ENCODE measurements at regions not wholly inside any gene's neighbourhood (a gene's known extent, or its start where the extent isn't known, plus 50 kb on each side); places are given as distances from the start of the nearest gene placed in this dataset.

DNA sequence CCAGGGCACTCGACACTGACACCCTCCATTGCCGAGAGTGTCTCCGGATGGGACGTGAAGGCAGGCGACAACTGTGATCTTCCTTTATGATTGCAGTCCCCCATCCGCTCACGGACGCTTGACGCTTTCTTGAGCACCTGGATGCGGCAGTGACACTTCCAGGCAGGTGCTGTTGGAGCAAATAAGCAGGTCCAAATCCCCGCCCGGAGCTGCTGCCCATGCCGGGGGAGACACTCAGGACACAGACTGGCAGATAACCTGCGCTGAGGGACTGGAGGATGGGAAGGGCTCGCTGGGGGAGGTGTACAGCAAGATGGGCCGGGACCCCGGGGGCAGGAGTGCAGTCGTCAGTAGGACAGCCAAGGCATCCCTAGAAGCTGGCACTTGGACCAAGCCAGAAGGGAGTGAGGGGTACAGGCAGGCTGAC lies 1403.5 kb downstream of the BRD1 start:
- no peak for TF ChIP-seq POLR2AphosphoS5 (IDR thresholded peaks at IDR 0.05; ENCODE audit: low read depth)
- no peak for TF ChIP-seq EZH2 (IDR thresholded peaks at IDR 0.05; ENCODE audit: low read depth, unreplicated experiment)
- TF ChIP-seq, protein P1, sequence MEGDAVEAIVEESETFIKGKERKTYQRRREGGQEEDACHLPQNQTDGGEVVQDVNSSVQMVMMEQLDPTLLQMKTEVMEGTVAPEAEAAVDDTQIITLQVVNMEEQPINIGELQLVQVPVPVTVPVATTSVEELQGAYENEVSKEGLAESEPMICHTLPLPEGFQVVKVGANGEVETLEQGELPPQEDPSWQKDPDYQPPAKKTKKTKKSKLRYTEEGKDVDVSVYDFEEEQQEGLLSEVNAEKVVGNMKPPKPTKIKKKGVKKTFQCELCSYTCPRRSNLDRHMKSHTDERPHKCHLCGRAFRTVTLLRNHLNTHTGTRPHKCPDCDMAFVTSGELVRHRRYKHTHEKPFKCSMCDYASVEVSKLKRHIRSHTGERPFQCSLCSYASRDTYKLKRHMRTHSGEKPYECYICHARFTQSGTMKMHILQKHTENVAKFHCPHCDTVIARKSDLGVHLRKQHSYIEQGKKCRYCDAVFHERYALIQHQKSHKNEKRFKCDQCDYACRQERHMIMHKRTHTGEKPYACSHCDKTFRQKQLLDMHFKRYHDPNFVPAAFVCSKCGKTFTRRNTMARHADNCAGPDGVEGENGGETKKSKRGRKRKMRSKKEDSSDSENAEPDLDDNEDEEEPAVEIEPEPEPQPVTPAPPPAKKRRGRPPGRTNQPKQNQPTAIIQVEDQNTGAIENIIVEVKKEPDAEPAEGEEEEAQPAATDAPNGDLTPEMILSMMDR (conservative IDR thresholded peaks at IDR 0.05; ENCODE audit: low read depth in 2 of 2), result no peak
- TF ChIP-seq, protein P2, sequence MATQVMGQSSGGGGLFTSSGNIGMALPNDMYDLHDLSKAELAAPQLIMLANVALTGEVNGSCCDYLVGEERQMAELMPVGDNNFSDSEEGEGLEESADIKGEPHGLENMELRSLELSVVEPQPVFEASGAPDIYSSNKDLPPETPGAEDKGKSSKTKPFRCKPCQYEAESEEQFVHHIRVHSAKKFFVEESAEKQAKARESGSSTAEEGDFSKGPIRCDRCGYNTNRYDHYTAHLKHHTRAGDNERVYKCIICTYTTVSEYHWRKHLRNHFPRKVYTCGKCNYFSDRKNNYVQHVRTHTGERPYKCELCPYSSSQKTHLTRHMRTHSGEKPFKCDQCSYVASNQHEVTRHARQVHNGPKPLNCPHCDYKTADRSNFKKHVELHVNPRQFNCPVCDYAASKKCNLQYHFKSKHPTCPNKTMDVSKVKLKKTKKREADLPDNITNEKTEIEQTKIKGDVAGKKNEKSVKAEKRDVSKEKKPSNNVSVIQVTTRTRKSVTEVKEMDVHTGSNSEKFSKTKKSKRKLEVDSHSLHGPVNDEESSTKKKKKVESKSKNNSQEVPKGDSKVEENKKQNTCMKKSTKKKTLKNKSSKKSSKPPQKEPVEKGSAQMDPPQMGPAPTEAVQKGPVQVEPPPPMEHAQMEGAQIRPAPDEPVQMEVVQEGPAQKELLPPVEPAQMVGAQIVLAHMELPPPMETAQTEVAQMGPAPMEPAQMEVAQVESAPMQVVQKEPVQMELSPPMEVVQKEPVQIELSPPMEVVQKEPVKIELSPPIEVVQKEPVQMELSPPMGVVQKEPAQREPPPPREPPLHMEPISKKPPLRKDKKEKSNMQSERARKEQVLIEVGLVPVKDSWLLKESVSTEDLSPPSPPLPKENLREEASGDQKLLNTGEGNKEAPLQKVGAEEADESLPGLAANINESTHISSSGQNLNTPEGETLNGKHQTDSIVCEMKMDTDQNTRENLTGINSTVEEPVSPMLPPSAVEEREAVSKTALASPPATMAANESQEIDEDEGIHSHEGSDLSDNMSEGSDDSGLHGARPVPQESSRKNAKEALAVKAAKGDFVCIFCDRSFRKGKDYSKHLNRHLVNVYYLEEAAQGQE (IDR thresholded peaks at IDR 0.05; ENCODE audit: unreplicated experiment), result no peak
- no peak for TF ChIP-seq EZH2phosphoT487 (IDR thresholded peaks at IDR 0.05; ENCODE audit: unreplicated experiment)
- no peak for TF ChIP-seq NANOG (IDR thresholded peaks at IDR 0.05; ENCODE audit: borderline replicate concordance)
- no peak for TF ChIP-seq CREB1 (CRISPR knock-in tag; IDR thresholded peaks at IDR 0.05; ENCODE audit: low read depth)
- no peak for TF ChIP-seq STAT1 (IDR thresholded peaks at IDR 0.05; ENCODE audit: unreplicated experiment)
- TF ChIP-seq, protein P3, sequence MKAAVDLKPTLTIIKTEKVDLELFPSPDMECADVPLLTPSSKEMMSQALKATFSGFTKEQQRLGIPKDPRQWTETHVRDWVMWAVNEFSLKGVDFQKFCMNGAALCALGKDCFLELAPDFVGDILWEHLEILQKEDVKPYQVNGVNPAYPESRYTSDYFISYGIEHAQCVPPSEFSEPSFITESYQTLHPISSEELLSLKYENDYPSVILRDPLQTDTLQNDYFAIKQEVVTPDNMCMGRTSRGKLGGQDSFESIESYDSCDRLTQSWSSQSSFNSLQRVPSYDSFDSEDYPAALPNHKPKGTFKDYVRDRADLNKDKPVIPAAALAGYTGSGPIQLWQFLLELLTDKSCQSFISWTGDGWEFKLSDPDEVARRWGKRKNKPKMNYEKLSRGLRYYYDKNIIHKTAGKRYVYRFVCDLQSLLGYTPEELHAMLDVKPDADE (IDR thresholded peaks at IDR 0.05), result no peak
- no peak for TF ChIP-seq ZNF114 (CRISPR knock-in tag; IDR thresholded peaks at IDR 0.05)
- TF ChIP-seq JUNB (IDR thresholded peaks at IDR 0.05; ENCODE audit: unreplicated experiment), result no peak
- no peak for TF ChIP-seq ZNF331 (CRISPR knock-in tag; IDR thresholded peaks at IDR 0.05; ENCODE audit: low read depth)

Data from GM23338 (cell line).